Stimulated activated CD8-positive, alpha-beta memory T cell treated with anti-CD3 and anti-CD28 coated beads, Interleukin-4, amount 100 ng/mL, for 1 hour (primary cell): ENCODE measurements at regions not wholly inside any gene's neighbourhood (a gene's known extent, or its start where the extent isn't known, plus 50 kb on each side); places are given as distances from the start of the nearest gene placed in this dataset.

Source experiments
- DNase-seq, 2 donors: peaks; one replicate each; pipeline ENCODE4 v3.0.0-alpha.2; 2020; ENCODE audit warnings: low read depth in 2 of 2, low spot score in 1 of 2

- DNase-seq = no peak
Observed at GRCh38 chr15:35852818-35853624, 307.1 kb upstream of the DPH6 start.

DNA sequence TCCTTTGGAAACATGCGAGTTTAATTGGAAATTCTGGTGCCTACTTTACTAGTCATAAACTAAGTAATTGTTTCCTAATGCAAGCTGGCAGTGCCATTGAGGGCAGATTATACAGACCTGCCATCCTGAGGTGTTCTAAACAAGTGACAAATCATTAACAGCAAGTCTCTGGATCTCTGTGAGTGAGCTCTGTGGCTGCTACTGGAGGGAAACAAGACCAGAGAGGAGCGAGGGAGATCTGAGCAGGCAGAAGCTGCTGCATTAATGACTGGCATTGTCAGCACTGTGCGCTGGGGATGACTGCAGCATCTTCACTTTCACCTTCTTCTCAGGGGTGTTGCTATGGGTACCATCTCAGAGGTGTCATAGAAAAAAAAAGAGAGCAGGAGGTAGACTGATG lies 308.4 kb upstream of the DPH6 start:
- DNase-seq = no peak

- DNase-seq = no peak
Observed at GRCh38 chr15:35857567-35858226, 311.7 kb upstream of the DPH6 start.

- DNase-seq = no peak
Observed at GRCh38 chr15:35858707-35859106, 312.7 kb upstream of the DPH6 start.

- no peak for DNase-seq
Observed at GRCh38 chr15:35863655-35864054, 317.7 kb upstream of the DPH6 start.

GRCh38 chr15:35867356-35867755 lies 321.4 kb upstream of the DPH6 start:
- DNase-seq = no peak

DNA sequence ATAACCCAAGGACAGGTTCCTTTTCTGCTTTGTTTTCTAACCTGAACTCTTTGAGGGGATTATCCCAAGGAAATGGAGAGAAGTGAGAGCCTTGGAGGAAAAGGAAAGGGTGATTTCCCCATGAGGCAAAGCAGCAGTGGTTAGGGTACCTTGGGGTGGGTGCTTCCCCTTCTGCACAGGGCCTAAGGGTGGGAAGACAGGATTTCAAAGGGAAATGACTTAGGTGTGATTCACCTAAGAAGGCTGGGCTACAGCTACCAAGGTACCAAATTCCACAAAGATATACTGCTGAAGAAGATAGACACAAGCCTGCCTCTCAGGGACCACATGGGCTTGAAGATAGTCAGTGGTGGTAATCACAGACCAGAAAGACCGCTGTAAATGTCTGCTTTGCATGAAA lies 325.3 kb upstream of the DPH6 start:
- no peak for DNase-seq

- DNase-seq = no peak
Observed at GRCh38 chr15:35871812-35872211, 325.8 kb upstream of the DPH6 start.

GRCh38 chr15:35872577-35872976 lies 326.6 kb upstream of the DPH6 start:
- no peak for DNase-seq

DNA sequence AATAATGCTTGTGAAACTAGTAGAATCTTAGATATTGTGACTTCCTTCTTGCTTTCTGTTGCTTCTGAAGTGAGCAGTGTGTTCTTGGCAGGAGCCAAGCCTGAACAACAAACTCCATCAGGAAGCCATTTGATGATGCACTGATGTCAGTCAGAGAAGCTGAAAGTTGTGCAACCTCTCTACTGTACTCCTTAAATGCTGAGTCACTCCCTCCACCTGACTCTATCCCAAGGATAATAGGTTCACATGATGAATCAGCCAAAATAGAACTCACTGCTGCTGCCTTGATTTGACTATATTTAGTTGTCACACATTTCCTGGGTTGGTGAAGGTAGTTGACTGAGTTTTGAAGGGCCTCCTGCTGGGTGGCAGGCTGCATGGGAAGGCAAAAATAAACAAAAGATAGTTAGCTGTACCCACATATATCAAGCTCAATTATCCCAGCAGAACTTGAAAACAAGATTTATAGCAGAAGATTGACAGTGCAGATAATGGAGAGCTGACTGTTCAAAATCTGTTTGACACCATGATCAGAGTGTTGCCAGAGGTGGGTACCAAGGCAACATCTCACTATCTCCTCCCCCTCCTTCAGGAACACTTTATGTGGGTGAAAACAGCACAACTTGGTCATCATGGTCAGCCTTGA lies 328.4 kb upstream of the DPH6 start:
- DNase-seq = no peak

DNA sequence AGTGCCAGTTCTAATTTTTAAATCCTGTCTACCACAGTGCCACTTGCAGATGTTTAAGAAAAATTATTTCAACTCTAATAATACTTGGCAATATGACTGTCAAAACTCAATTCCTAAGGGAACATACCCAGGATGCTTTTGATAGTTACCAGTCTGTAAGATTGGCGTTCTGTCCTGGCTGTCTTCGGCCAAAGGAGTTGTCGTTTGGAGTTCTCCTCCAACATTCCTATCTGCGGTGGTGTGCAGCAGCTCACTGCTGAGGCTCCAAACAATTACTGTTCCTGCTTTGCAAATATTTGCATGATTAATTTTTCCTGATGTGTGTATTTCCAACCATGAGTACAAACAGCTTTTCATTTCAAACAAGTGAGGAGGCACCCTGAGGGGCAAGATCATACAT lies 330.8 kb upstream of the DPH6 start:
- DNase-seq = no peak

DNA sequence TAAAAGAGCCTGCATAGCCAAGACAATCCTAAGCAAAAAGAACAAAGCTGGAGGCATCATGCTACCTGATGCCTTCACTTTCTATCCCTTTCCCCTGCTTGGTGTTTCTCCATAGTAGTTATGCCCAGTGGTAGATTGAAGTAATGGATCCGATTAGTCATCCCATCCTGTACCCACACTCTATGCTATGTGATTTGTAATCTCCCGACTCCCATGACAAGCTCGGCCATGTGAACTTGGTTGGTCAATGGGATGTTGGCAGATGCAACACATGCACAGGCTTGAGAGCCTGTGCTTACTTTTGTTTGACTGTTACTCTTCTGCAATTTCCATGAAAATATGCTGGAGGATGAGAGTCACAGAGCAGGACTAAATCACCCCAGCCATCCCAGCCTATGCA lies 334.9 kb upstream of the DPH6 start:
- no peak for DNase-seq

DNA sequence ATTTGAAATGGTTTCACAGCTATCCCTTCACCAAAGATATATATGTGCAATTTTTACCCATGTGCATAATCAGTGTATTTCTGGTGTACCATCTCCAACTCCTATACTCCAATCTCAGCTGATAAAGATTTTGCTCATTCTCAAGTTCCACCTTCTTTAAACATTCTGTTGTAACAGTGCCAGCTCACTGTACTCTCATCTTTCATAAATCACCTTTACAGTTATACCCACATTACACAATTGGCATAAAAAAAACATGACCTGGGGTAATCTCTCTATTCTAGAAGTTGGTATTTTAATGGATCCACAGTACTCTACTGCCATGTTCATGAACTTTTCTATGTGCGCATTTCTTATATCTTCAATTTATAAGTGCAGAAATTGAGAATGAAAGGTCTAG lies 339.9 kb upstream of the DPH6 start:
- no peak for DNase-seq

GRCh38 chr15:35886765-35887164 lies 340.8 kb upstream of the DPH6 start:
- no peak for DNase-seq

DNA sequence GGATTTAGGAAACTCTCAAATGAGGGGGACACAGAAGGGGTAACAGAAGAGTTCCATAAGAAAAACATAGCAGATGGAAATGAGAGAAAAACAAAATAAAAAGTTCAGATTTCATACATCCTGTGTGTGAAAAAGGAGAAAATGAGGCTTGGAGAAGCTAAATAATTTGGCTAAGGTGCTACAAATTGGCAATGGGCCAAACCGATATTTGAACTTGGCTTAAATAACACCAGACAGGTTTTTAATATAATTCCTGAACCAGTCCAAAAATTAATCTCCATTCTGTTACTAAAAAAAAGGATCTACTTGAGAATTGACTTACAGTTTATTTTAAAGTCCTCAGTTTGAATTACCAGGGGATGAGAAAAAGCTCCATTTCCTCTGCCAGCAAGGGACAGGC lies 342.9 kb upstream of the DPH6 start:
- DNase-seq = no peak

DNA sequence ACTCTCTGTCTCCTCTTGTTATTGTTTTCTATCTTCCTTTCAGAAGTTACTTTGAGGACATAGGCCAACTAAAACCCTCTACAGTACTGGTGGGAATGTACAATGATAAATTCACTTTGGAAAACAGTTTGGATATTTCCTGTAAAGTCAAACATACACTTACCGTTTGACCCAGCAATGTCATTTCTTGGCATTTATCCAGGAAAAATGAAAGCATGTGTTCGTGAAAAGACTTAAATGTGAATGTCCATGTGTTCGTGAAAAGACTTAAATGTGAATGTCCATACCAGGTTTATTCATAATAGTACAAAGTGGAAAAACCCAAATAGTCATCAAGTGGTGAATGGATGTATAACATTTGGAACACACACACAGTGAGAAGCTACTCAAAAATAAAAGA lies 361.5 kb upstream of the DPH6 start:
- no peak for DNase-seq

DNA sequence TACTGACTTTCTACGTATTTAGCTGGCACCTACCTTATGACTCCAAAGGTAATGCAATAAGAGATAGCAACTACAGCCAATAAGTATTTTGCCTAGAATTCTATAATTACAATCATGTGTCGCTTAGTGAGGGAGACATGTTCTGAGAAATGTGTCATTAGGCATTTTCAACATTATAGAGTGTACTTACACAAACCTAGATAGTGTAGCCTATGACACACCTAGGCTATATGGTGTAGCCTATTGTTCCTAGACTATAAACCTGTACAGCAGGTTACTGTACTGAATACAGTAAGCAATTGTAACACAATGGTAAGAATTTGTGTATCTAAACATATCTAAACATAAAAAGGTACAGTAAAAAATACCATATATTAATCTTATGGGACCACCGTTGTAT lies 363.4 kb upstream of the DPH6 start:
- no peak for DNase-seq

DNA sequence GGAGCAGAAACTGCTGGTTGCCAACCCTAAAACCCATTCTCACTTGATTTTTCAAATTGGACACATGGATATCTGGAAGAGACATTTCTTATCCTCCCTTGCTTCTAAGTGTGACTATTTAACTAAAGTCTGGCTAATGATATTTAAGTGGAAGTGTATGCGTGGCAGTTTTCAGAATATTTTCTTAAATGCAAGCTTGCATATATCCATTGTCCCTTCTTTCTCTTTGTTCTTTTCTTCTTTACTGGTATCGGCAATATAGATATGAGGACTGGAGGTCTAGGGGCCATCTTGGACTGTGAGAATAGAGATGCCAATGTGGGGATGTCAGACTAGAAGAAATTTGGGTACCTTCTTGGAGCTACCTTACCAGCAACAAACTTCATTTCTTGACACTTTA lies 364.3 kb upstream of the DPH6 start:
- DNase-seq = no peak

- no peak for DNase-seq
Observed at GRCh38 chr15:35911052-35911777, 365.2 kb upstream of the DPH6 start.

DNA sequence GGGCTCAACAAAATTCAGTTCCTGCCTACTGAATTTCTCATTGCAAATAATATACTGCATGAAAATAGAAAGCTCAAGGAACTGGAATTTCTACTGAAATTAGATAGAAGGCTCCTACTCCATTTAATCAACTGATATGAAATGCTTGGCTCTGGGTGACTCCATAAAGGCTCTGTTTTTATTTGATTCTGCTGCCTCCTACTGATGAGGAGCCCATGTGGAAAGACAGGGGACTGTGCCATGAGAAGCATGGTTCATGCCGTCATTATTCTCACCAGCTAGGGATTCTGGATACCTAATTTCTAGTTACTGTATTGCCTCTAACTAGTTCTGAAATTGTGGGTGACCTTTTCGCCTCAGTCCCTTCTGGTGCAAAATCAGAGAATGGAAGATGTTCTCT lies 366.2 kb upstream of the DPH6 start:
- no peak for DNase-seq

- DNase-seq = no peak
Observed at GRCh38 chr15:35914573-35914972, 368.6 kb upstream of the DPH6 start.

DNA sequence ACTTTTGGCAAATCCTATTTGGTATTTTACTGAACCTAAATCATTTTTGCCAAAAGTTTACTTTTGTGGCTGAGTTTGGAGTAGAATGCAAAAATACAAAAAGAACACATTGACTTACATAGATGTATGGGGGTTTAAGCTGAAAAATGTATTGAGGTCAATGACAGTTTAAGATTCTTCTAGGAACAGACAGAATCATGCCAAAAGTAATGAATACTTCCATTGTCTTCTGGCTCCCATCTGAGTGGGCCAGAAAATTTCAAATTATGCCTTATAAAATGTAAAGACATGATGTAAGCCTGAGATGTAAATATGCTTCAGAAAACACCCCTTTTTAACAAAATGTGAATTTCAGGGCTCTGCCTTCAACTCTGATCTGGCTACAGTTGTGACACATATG lies 375.1 kb upstream of the DPH6 start:
- no peak for DNase-seq
